ENCODE measurements at regions not wholly inside any gene's neighbourhood (a gene's known extent, or its start where the extent isn't known, plus 50 kb on each side); places are given as distances from the start of the nearest gene placed in this dataset.

DNA sequence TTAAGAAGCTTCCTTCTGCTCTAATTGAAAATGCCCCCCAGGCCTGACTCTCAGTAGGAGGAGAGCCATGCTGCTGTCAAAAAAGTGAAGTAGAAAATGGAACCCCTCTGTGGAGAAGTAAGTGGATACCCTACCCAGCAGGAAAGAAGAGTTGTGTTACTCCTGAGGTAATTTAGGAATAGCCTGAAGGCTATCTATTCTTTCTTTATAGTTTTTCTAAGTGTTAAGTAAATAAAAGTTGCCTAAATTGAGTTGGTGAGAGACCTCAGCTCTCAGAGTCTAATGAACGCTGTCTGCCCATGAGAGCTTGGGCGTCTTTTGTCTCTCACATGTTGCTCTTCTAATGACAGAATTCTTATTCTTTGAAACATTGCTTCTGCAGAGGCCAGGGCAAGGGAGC is 116.2 kb downstream of the NSUN3 start:
- no peak for DNase-seq

DNA sequence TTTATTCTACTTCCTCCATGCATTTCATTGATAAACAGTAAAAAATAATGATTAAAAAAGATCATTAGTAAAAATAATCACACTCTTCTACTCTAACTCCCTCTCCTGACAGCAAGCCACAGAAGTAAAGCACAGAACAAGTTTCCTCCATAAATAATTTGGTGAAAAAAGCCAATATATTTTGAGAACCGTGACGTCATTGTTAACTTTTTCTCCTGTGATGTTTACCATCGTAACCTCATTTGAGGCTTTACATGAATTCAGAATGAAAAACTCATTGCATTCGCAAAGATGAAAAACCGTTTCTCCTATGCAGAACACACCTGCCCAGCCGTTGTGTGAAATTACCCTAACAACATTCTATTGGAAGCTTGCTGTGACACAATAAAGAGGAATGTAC is 120.7 kb downstream of the NSUN3 start:
- DNase-seq: no peak

DNA sequence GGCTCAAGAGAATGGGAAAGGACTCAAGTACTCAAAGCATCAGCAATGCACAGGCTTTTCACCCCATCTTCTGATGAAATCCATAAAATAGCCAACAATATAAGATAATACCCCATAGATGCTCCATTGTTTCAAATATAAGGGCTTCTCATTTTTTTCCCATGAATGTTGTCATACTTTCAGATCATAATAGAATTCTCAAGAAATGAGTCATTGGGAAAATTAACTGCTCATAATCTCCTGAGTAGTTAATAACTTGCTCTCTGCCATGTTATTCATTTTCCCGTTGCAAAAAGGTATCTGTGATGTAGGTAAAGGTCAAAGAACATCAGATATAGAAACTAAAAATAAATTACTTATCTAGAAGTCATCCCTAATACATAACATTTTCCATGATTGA is 121.9 kb downstream of the NSUN3 start:
- no peak for DNase-seq

DNA sequence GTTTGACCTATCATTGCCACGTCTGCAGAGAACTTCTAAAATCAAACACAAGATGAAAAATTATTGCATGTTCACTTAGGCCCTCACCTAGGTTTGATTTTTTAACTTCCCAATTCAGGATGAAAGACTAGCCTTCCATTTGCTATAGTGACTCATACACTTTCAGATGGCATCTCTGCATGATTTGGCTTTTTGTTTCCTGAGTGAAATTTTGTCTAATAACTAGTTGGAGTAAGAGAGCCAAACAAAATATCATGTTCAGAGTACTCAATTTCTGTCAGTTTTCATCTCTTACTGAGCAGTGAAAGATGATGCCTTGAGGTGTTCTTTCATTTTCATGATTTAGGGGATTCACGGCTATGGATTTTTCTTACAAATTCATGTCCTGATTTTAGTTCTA is 122.9 kb downstream of the NSUN3 start:
- no peak for DNase-seq

DNA sequence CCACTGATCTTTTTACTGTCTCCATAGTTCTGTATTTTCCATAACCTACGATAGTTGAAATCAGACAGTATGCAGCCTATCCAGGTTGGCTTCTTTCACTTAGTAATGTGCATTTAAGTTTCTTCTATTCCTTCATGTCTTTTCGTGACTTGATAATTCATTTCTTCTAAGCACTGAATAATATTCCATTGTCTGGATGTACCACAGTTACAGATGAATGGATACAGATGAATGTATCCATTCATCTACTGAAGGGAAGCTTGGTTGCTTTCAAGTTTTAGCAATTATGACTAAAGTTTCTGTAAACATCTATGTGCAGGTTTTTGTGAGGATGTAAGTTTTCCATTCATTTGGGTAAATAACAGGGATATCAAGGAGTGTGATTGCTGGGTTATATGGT is 124.8 kb downstream of the NSUN3 start:
- DNase-seq: no peak

DNA sequence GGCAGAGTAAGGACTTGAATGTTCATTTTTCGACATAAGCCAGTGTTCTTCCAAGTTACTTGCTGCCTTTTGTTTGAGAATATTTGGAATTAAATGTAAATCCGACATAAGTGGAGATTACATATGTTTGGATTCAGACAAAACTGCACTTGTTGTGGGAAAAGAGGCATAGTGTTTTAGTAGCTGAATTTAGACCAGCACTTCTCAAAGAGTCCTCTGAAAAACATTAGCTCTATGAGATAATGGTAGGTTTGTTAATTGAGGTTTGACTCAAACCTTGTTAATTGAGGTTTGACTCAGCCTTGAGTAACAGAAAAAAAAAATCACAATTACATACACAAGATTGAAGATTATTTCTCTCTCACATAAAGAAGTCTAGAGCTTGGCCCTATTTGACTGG is 132.5 kb downstream of the NSUN3 start:
- no peak for DNase-seq

DNA sequence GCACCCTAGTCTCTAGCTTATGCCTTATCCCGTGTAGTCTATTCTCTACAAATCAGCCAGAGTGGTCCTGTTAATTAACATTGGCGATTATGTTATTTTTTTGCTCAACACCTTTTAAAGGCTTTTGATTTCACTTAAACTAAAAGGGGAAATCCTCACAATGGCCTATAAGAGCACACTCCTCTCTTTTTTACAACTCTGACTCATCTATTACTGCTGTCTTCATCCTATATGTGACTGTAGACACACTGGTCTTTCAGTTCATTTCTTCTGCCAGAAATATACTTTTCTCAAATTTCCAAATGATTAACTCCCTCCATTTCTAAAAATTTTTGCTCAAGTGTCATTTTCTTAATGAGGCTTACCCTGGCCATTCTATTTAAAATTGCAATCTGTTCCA is 143.4 kb downstream of the NSUN3 start:
- no peak for DNase-seq

DNA sequence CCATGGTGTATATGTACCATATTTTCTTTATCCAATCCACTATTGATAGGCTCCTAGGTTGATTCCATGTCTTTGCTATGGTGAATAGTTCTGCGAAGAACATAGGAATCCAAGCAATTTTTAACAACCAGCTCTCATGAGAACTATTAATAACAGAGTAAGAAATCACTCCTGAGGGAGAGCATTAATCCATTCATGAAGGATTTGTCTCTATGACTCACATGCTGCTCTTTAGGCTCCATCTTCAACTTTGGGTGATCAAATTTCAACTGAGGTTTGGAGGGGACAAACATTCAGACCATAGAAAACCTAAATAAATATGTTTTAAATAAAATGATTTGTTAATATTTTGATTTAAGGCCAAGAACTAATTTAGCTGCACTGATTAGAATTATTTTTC is 147.4 kb downstream of the NSUN3 start:
- DNase-seq: no peak

DNA sequence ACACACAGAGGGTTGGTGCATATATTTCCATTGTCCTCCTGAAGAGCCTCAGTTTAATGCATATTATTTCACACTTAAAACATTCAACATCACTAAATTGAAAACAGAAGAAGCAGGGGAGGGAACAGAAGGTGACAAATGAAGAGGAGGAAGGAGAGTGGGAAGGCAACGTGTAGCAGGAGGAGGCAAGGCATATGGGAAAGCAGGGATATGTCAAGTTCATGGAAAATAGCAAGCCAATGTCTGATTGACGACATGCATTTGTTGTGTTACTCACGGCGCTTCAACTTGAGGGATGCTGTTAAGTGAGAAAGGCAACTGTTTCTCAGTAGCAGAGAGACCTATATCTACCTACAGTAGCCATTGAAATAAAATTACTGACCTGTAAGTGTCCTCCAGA is 154.5 kb downstream of the NSUN3 start:
- no peak for DNase-seq

DNA sequence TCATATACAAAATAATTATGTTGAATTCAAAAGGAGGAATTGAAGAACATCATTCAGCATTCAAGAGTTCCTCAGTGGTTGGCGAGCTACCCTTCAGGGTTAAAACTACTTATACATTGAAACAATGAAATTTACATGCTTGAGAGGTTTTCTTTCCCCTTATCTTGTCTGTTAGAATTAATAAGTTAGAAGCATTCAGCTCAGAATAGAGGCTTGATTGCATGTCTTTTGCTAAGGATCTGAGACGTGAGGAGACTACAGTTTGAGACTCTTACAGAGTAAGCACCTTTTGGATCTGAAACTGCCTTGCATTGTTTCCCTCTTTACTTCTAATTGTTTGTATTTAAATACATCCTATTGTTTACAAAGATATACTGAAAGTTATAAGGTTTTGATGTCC is 157.6 kb downstream of the NSUN3 start:
- no peak for DNase-seq

DNA sequence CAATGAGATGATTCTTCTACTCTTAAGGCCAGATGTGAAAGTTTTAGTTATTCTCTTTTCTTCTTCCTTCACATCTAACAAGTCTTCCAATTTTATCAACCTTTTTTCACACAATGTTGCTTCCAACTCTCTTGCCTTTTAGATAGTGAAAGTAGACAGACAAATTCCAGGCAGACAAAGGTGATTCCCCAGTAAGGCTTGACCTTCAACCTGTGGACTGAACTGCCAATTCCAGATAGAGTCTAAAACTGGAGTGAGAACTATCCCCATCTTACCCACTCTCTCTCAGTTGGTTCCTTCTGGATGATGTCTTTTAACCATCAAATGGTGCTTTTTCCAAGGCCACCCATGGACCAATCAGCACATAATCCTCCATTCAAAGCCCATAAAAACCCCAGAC is 159.0 kb downstream of the NSUN3 start:
- DNase-seq: no peak

DNA sequence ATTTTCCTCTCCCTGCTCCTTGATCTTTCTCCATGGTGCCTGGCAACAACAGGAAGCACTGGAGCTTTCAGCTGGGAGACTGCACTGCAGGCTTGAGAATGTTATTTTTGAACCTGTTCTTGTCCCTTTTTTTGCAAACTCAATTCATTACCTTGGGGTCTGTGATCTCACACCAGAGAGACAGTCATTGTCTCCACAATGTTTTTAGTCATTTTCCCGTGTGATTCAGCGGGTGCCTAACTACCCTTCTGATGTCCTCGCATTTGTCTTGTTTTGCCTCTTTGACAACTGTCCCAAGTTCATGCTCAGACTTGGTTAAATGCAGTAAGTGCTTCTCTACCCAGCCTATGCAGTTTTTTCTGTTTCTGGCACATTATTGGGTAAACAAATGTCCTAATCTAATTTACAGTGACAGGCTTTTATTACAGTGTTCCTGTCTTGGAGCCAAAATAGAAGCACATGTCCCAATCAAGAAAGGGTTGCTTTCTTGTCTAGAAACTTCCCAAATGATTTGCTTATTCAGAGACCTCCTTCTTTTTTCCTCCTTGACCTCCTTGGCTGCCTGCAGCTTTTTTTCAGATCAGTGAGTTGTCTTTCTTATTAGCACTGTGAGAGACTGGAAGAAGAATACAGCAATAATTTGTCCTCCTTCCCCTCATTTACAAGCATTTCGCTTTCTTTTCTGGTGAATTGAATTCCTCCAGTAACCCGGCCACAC is 162.4 kb downstream of the NSUN3 start:
- DNase-seq: peak; percentile 6

DNA sequence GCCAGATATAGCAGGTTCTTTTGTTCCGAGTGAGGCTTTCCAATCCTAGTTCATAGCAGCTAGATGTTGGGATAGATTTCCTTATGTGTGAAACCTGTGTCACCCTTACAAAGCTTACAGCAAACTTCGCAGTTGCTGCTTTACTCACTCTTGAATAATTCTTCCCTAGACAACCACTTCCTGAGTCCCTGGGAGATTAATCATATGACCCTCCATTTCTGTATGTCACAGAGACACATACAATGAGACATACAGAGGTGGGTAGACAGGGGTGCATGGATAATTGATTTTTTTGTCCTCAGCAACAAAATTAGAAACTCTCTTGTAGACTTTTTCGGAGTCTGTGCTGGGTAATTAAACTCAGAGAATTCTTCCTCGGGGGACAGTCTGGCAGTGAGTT is 163.2 kb downstream of the NSUN3 start:
- DNase-seq: no peak

DNA sequence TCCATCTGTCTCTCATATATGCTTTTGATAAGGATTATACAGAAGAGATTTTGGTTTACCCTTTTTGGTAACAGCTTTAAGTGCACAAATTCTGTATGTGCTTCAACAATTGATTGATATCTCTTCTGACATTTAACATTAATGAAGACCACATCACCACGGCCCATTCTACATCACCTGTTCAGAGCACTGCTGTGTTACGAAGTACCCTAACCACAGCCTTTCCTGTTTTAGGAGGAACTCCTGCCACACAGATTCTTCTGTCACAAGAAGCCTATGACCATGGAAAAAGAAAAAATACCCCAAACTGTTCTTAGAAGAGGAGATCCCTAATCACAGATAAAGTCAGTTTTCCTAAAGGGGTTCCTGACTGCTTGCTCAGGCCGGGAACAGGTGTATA is 170.1 kb downstream of the NSUN3 start:
- DNase-seq: no peak

DNA sequence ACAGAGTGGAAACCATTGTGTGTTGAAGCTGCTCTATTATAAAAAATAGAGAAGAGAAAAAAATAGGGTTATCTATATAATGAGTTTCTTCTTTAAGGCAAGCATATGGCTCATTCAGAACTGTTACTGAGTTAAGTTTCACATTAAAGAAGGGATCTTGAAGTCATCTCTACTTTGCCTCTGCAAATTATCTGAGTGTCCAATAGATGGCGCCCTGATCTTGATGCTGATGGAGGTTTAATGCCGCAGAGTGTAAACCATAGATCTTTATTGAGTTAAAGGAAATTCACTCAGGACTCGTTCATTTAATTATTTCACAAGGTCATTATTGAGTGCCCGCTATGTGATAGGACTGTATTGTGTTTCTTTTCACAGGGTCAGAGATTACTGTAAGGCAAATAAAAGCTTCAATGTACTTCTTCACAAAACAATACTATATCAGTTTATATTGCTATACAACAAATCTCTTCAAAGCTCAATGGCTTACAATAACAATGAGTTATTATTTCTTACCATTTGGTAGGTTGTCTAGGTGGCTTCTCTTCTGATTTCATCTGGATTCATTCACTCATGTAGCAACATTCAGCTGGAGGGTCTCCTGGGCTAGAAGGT is 171.4 kb downstream of the NSUN3 start:
- DNase-seq: no peak

DNA sequence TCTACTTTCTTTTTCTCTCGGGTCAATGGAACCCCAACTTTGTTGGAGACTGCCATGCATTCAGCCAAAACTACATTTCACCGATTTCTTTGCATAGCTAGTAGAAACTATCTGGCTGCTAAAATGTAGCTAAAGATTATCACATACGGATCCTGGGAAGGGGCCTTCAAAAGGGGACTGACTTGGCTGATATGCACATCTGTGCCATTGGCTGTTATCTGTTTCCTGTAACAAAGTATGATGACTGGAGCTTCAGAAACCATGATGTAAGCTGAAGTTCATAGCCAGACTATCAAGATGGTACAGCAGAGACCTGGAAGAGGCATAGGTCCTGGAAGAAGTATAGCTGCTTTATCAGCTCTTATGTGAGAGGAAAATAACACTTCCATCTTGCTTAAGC is 179.1 kb downstream of the NSUN3 start:
- no peak for DNase-seq

DNA sequence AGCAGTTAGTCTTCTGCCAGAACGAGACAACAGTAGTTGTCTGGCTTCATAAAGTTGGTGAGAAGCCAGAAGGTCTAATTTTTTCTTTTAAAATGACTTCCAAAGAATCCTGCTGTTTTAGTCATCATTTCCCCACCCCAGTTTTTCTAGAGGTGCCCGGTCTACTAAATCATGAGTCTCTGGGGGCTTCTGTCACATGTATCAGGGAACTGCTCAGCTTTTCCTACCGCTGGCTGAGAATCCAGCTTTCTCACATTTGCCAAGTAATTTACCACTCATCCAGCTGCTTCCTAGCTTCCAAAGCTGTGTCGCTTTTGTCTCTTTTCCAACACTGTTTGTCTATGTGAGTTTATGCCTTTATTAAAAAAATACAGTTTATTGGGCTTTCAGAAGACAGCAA is 183.3 kb downstream of the NSUN3 start:
- DNase-seq: no peak

DNA sequence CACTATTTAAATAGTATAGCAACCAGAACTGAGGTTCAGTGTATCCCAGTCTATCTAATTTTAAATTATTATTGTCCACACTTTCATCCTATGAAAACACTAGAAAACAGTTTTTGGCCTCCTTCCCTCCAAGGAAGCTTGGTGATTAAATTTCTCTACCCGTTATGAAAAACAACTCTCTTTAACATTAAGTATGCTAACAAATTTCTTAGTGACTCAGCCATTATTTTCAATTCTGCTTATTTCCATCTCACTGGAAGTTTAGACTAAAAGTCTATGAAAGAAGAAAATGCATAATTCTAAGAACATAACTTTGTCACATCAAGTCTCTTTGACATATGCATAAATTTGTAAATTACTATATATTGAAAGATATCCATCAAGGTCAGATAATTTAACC is 185.2 kb downstream of the NSUN3 start:
- no peak for DNase-seq

DNA sequence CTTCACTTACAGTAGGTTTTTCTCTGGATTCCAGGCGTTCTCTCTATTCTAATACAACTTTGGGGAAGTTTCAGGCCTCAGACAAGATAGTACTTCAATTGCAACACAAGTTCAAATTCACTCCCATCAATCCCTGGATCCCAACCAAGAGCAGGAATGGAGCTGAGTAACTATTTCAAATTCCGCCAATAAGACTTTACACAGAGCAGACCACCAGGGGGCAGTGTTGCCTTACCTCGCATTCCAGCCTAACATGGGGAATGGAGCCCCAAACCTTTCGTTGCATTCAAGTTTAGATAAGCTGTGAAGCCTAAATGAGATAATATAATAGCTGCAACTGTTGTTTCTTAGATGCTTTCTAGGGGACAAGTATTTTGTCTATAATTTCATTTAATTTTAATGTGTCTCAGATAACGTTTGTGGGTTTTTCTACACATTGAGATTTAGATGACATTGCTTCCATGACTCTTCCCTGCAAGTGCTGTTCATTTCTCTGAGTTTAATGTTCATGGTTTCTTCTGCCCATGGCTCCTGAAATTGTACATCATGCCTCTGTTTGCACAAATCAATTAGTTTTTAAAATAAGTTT is 186.7 kb downstream of the NSUN3 start:
- peak; percentile 53 for DNase-seq

DNA sequence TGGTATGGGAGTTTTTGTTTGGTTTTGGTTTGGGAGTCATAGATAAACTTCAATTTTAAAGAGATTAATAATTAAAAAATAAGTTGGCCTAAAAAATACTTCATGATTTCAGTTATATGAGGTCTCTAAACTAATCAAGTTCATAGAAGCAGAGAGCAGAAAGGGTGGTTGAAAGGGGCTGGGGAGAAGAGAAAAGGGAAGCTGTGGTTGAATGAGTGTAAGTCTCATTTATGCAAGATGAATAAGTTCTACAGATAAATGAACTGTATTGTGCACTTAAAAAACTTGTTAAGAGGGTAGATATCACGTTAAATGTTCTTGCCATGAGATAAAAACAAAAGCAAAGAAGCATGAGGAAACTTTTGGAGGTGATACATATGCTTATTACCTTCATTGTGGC is 188.7 kb downstream of the NSUN3 start:
- no peak for DNase-seq

DNA sequence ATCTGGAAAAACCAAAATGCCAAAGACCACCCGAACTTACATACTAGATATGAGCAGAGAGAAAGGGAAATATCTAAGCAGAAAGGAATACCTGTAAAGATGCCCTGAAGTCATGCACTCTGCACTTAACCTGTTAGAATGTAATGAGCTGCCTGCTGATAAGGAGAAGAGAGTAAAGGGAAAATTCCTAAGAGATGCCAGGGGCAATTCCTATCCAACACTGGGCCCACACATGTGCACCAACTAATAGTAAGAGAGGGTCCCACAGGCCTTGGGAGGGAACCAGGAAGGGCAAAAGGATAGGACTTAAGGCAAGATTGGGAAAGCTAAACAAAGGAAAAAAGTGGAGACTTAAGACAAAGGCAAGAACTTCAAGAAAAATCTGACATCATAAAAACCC is 189.5 kb downstream of the NSUN3 start:
- DNase-seq: no peak

DNA sequence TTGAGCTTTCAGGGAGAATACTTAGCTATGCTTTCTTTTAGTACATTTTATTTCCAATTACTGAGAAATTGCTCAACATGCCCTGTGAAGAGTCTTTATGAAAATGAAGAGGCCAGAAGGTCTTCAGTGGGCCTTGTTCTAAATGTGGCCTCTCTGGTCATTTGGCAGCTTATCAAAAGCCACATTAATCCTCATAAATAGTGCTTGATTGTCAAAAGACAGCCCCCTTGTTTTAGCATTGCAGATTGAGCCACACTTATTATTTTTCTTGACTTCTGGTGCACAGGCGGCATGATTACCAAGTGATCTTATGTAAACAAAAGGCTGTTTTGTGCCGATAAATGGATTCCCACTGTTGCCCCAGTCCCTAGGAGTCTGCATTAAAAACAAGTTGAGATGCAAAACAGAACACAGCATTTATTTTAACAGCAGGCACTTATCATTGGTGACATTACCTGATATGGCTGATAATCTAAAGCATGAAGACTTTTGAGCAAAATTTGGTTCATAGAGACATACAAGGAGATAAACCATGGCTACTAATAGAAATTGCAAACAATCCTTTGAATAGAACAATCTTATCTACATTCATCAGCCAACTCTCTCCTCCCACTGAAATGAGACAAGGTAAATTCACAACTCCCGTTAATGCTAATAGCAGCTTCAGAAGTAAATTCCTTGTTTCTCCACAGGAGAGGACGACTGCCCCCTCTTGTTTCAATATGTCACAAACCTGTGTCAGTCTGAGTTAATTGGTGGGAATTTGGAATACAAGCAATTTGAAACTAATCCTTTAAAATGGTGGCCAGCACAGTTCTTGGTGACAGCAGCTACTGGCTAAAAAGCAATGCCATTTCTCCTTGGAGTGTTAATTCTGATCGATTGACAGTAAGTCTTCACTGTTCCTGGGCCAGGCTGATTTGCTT is 194.3 kb downstream of the NSUN3 start:
- DNase-seq: no peak

DNA sequence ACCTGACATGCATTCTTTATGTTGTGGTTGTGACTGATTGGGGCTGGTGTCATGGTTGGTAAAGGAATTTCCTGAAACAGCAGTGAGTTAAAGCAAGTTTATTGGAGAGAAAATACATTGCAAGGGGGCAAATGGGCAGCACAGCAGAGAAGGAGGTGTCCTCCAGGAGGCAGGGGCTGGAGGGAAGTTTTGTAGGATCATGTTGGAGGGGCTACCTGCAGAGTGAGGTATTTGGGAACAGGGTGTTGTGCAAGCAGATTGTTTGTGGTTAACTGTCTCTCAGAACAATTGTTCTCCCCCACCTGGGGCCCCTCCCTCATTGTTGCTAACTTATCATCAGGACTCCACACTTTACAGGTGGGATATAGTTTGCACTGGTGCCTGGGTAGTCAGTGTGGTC is 196.0 kb downstream of the NSUN3 start:
- no peak for DNase-seq

DNA sequence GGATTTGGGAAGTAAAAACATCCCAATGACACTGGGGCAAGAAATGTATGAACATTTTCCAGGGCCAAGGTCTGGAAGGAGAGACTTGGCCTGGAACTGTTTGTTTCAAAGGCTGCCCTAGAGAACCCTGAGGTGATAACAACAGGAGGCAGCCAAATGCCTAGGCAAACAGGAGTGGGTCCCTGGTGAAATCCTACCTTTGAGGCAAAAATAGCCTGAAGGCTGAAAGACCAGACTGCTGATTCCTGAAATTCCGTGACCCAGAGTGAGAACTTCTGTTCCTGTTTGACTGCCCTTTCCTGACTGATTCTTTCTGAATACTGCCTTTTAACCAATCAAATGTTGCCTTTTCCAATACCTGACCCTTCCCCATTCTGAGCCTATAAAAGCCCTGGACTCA is 196.4 kb downstream of the NSUN3 start:
- DNase-seq: no peak

All from stimulated activated CD4-positive, alpha-beta T cell treated with anti-CD3 and anti-CD28 coated beads, Interleukin-1b, Interleukin-23, amount 100 ng/mL, for 48 hours (primary cell).